C4-2B (cell line): ENCODE measurements at regions not wholly inside any gene's neighbourhood (a gene's known extent, or its start where the extent isn't known, plus 50 kb on each side); places are given as distances from the start of the nearest gene placed in this dataset.

Experiments
- H3K27ac ChIP-seq: fragments of 450-650 bp; 2 replicates; pipeline ENCODE4 v1.5.1; 2017
- ZFX ChIP-seq: fragments of 450-650 bp; IDR thresholded peaks from 2 replicates; pipeline ENCODE4 v1.6.1; 2017
- TF ChIP-seq, protein P1 (sequence below): fragments of 450-650 bp; conservative IDR thresholded peaks from 2 replicates; pipeline ENCODE4 v1.5.1; 2017; ENCODE audit warnings: mild to moderate bottlenecking

DNA sequence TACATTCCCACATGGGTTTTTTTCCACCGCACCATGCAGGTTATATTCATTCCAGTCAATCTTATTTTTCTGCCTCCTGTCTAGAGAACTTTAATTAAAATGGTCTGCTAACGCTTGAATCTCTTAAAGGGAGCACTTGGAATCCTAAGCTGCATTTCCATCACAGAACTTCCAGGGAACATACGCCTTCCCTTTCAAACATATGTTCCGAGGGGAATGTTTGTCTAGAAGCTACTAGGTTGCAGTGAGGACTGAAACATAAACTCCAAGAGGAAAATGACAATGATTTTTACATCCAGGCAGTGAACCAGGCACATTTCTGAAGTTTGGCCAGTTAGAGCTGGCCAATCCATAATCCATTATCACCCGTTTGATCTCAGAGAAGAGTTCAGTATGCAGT is 375.5 kb upstream of the NRP1 start:
- H3K27ac ChIP-seq = no peak overlapping the region
- TF ChIP-seq ZFX = no peak
- TF ChIP-seq, protein P1, sequence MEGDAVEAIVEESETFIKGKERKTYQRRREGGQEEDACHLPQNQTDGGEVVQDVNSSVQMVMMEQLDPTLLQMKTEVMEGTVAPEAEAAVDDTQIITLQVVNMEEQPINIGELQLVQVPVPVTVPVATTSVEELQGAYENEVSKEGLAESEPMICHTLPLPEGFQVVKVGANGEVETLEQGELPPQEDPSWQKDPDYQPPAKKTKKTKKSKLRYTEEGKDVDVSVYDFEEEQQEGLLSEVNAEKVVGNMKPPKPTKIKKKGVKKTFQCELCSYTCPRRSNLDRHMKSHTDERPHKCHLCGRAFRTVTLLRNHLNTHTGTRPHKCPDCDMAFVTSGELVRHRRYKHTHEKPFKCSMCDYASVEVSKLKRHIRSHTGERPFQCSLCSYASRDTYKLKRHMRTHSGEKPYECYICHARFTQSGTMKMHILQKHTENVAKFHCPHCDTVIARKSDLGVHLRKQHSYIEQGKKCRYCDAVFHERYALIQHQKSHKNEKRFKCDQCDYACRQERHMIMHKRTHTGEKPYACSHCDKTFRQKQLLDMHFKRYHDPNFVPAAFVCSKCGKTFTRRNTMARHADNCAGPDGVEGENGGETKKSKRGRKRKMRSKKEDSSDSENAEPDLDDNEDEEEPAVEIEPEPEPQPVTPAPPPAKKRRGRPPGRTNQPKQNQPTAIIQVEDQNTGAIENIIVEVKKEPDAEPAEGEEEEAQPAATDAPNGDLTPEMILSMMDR = no peak

DNA sequence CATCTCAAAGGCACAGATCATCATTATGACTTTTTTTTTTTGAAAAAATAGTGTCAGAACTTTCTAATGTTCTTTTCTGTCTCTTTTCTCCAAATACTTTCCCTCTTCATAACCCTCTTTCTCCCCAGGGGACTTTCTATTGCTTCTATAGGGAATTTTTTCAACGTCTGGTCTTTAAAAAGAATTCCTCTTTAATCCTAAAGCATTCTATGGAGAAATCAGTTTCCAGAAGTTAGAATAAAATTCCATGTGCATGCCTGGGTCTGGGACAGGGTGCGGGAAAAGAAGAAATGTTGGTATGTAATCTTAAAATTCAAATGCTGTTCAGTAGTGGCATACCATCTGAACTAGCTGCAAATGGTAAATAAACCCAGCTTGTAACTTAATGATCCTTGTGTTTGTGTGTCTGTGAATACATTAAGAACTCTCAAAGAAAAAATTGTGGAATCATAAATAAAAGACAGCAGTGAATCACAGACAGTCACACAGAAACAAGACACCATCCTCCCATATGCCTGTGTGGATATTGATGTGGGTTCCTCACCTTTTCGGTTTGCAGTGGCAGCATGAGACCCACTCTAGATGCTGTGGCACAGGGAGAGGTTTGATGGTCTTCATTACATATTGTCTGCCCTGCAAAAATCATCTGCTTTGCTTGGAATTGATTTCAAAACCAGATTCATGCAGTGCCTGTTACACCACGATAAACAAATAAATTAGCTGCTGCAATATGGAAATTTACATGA is 374.7 kb upstream of the NRP1 start:
- TF ChIP-seq, protein P1 = no peak
- TF ChIP-seq ZFX = no peak
- H3K27ac ChIP-seq = no peak overlapping the region

DNA sequence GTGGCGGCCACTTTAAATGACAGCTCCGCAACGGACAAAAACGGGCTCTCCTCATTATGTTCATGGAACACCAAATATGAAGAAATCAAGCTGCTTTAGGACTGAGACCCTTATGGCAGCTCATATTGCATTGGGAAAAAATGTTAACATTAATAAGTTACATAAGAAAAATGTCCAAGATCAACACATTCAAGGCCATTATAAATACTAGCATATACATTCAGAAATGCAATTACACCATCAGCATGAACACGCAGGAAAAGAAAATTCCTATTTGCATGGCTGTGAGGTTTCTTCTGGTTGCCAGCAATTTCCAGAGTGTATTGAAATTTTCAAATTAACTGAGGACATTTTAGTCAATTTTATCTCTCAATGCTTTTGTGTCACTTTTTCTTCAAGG is 374.1 kb upstream of the NRP1 start:
- no peak overlapping the region for H3K27ac ChIP-seq

DNA sequence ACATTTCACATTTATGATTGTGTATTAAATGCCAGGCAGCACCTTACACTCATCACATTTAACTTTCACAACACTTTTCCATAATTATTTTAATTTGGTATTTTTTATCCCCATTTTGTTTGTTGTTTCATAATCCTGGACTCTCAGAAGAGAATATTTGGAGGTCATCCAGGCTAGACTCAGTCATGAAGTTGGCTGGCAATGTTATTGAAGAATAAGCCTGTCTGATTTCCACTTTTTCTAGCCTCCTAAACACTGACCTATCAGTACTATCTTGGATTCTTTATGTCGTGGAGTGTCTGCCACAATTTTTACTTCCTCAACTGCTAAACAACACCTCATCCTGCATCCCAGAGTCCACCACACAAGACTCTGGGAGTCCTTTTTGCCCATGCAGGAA is 372.3 kb upstream of the NRP1 start:
- no peak for TF ChIP-seq ZFX
- TF ChIP-seq, protein P1 = no peak
- H3K27ac ChIP-seq = no peak overlapping the region

More for the DNA sequence above, 374.1 kb upstream of the NRP1 start:
- no peak for TF ChIP-seq ZFX
- TF ChIP-seq, protein P1 = no peak

DNA sequence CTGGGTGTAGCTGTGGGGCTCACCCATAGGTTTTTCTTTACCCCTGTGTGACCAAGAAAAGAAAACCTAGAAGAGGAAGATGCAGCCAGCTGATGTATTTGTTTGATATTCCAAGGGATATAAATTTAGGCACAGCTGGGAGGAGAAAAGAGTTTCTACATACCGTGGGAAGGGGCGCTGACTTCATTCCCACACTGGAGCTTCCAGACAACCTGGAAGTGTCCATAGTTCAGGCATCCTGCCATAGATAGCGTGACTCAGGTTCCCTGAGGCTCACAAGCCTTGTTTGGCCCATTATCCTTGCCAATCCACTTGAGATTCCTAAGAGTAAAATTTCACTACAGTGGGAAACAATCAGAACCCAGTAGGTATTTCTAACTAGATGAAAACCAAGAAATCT is 371.7 kb upstream of the NRP1 start:
- no peak overlapping the region for H3K27ac ChIP-seq
- TF ChIP-seq ZFX = no peak
- TF ChIP-seq, protein P1 = no peak

DNA sequence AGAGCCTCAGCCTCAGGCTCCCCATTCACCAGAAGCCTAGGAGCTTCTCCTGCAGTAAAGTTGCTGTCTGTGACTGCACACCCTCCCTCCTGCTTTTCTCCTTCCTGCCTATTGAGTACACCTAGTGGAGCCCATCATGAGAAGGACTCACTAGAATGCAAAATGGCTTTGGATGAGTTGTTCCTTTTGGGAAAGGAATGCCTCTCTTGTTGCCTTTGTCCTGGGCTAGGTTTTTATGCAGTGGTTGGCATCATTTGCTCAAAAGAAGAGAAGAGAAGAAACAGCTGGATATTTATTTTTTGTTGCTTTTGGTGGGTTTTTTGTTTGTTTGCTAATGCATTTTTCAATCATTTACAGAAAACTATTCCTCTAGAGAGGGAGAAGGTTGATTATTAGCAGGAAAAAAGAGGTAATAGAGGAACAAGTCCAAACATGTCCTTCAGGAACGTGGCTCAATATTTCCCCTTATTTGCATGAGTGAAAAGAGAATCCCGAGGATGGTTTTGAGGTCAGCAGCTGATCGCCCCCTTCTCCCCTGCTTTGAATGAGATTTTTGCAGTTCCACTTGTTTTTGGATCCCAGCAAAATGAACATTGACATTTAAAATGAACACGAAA is 369.9 kb upstream of the NRP1 start:
- TF ChIP-seq, protein P1 = no peak
- no peak for TF ChIP-seq ZFX
- H3K27ac ChIP-seq = no peak overlapping the region

DNA sequence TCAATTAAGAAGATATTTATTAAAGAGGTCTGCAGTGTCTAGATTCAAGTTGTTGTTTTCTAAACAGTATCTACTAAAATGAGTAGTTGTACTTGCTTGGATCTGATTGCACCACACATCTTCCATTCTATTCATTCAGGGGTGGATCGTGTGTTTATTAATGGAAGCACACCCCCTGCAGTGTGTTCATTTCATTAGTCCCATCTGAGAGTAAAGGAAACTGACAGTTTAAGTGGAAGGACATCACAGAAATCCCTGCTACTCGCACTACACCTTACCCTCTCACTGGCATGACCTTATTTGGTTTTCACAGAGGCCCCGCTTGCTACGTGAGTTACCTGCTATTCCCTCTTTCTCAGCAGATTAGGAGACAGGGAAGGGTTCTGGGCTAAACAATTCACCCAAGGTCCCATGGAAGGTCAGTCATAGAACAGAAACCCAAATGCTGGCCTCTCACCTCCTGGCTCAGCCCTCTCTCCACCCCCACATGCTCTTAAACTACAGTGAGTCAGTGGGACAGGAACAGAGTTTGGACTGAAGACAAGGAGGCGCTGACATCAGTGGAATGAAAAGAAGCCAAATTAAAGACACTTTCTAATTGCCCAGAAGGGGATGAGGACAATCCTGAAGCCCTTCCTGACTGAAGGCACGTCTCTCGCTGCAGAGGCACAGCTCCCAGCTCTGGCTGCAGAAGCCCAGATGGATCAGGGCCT is 369.2 kb upstream of the NRP1 start:
- no peak for TF ChIP-seq ZFX
- TF ChIP-seq, protein P1 = no peak
- H3K27ac ChIP-seq = no peak overlapping the region
